Liver (tissue), 3 donors: ENCODE measurements at regions not wholly inside any gene's neighbourhood (a gene's known extent, or its start where the extent isn't known, plus 50 kb on each side); places are given as distances from the start of the nearest gene placed in this dataset.

Source experiments
- EGR1 ChIP-seq, 2 donors: IDR thresholded peaks; 2 replicates each; pipeline ENCODE4 v1.6.1; 2016 to 2018; ENCODE audit warnings: antibody characterized with exemption in 2 of 2, low read depth in 2 of 2
- HNF4A ChIP-seq, 2 donors: conservative IDR thresholded peaks; 2 replicates each; pipeline ENCODE4 v1.6.1; 2016; ENCODE audit warnings: antibody characterized with exemption in 2 of 2, mild to moderate bottlenecking in 2 of 2
- SP1 ChIP-seq: IDR thresholded peaks from 2 replicates; pipeline ENCODE4 v1.6.1; 2018; ENCODE audit warnings: antibody characterized with exemption, mild to moderate bottlenecking
- YY1 ChIP-seq: IDR thresholded peaks from 2 replicates; pipeline ENCODE4 v1.6.1; 2016; ENCODE audit warnings: antibody characterized with exemption, mild to moderate bottlenecking
- TF ChIP-seq, protein P1 (sequence below): IDR thresholded peaks from 2 replicates; pipeline ENCODE4 v1.6.1; 2016; ENCODE audit warnings: antibody characterized with exemption, mild to moderate bottlenecking
- TF ChIP-seq, protein P2 (sequence below): fragments of 150-350 bp; IDR thresholded peaks from 2 replicates; pipeline ENCODE4 v1.5.1; 2017; ENCODE audit warnings: improper control_type of control experiment, low read depth, low read length; ENCODE audit not compliant: missing input control
- TF ChIP-seq, protein P3 (sequence below): IDR thresholded peaks from 2 replicates; pipeline ENCODE4 v1.6.1; 2016; ENCODE audit warnings: antibody characterized with exemption
- donor health status: healthy.
- donor health status: healthy.

DNA sequence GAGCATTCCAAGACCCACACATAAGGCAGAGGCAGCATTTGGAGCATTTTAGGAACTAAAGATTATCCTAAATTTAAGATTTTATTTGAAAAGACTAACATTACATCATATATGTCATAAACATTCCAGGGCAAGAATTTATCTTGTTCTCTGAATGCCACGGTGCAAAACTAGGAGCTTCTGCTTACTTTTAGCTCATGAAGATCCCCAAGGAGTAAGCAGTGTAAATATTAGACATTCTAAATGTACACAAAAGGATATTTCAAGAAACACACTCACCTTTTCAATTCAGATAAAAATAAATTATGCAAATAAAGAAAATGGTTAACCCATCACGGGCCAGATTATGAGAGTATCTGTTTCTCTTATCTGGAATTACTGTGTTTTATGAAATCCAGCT lies 101.7 kb upstream of the ETAA1 start:
- TF ChIP-seq, protein P1, sequence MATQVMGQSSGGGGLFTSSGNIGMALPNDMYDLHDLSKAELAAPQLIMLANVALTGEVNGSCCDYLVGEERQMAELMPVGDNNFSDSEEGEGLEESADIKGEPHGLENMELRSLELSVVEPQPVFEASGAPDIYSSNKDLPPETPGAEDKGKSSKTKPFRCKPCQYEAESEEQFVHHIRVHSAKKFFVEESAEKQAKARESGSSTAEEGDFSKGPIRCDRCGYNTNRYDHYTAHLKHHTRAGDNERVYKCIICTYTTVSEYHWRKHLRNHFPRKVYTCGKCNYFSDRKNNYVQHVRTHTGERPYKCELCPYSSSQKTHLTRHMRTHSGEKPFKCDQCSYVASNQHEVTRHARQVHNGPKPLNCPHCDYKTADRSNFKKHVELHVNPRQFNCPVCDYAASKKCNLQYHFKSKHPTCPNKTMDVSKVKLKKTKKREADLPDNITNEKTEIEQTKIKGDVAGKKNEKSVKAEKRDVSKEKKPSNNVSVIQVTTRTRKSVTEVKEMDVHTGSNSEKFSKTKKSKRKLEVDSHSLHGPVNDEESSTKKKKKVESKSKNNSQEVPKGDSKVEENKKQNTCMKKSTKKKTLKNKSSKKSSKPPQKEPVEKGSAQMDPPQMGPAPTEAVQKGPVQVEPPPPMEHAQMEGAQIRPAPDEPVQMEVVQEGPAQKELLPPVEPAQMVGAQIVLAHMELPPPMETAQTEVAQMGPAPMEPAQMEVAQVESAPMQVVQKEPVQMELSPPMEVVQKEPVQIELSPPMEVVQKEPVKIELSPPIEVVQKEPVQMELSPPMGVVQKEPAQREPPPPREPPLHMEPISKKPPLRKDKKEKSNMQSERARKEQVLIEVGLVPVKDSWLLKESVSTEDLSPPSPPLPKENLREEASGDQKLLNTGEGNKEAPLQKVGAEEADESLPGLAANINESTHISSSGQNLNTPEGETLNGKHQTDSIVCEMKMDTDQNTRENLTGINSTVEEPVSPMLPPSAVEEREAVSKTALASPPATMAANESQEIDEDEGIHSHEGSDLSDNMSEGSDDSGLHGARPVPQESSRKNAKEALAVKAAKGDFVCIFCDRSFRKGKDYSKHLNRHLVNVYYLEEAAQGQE, result no peak
- no peak for TF ChIP-seq YY1
- TF ChIP-seq, protein P2, sequence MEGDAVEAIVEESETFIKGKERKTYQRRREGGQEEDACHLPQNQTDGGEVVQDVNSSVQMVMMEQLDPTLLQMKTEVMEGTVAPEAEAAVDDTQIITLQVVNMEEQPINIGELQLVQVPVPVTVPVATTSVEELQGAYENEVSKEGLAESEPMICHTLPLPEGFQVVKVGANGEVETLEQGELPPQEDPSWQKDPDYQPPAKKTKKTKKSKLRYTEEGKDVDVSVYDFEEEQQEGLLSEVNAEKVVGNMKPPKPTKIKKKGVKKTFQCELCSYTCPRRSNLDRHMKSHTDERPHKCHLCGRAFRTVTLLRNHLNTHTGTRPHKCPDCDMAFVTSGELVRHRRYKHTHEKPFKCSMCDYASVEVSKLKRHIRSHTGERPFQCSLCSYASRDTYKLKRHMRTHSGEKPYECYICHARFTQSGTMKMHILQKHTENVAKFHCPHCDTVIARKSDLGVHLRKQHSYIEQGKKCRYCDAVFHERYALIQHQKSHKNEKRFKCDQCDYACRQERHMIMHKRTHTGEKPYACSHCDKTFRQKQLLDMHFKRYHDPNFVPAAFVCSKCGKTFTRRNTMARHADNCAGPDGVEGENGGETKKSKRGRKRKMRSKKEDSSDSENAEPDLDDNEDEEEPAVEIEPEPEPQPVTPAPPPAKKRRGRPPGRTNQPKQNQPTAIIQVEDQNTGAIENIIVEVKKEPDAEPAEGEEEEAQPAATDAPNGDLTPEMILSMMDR, result no peak
- TF ChIP-seq HNF4A (conservative IDR thresholded peaks at IDR 0.05), result no peak
- TF ChIP-seq EGR1 (IDR thresholded peaks at IDR 0.05; ENCODE audit: low read depth in 2 of 2), result no peak
- TF ChIP-seq SP1, result no peak
- TF ChIP-seq, protein P3, sequence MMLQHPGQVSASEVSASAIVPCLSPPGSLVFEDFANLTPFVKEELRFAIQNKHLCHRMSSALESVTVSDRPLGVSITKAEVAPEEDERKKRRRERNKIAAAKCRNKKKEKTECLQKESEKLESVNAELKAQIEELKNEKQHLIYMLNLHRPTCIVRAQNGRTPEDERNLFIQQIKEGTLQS, result no peak
